Upper lobe of right lung (tissue), 1 donor: ENCODE measurements at regions not wholly inside any gene's neighbourhood (a gene's known extent, or its start where the extent isn't known, plus 50 kb on each side); places are given as distances from the start of the nearest gene placed in this dataset.

Source experiments
- ATAC-seq: fragments of 200-7000 bp; cut with Tn5 transposase; one replicate; pipeline ENCODE4 v1.9.1; 2020; ENCODE audit warnings: mild to moderate bottlenecking, moderate library complexity
- DNase-seq: peaks from one replicate; pipeline ENCODE4 v3.0.0-alpha.2; 2020
- H3K27ac ChIP-seq: fragments of 200-600 bp; one replicate; pipeline ENCODE4 v1.8.0; 2022
- H3K27me3 ChIP-seq: fragments of 200-600 bp; one replicate; pipeline ENCODE4 v1.8.0; 2022; ENCODE audit warnings: mild to moderate bottlenecking
- H3K36me3 ChIP-seq: fragments of 200-600 bp; one replicate; pipeline ENCODE4 v1.8.0; 2022
- H3K4me1 ChIP-seq: fragments of 200-600 bp; one replicate; pipeline ENCODE4 v1.8.0; 2022
- H3K4me3 ChIP-seq: fragments of 200-600 bp; one replicate; pipeline ENCODE4 v1.8.0; 2022; ENCODE audit warnings: mild to moderate bottlenecking
- H3K9me3 ChIP-seq: fragments of 200-600 bp; one replicate; pipeline ENCODE4 v1.8.0; 2022
- CTCF ChIP-seq: fragments of 200-600 bp; IDR thresholded peaks from one replicate; pipeline ENCODE4 v1.8.0; 2022; ENCODE audit warnings: antibody characterized with exemption
- intact Hi-C: fragments of 100-400 bp; cut with DNase I; formaldehyde crosslinking; loops from one replicate; pipeline ENCODE4 v1.11.0; 2022
- donor health status: DM: no; HTN: yes; CAD: no; lungs with severe emphysema.

GRCh38 chr1:187788718-187789117 lies 960.0 kb downstream of the PLA2G4A start:
- no peak for TF ChIP-seq CTCF
- Histone ChIP-seq H3K27ac (no peak overlapping the region), H3K36me3 (no peaks in the 10 kb centered on the region), H3K4me3 (no peak overlapping the region), H3K9me3 (no peaks in the 10 kb centered on the region), H3K4me1 (no peaks in the 10 kb centered on the region), H3K27me3 (no peaks in the 10 kb centered on the region)
- ATAC-seq (no peak), DNase-seq (no peak)
- intact Hi-C loops = no loop called here

- Histone ChIP-seq H3K4me1 (no peaks in the 10 kb centered on the region), H3K27ac (no peak overlapping the region), H3K27me3 (no peaks in the 10 kb centered on the region), H3K36me3 (no peaks in the 10 kb centered on the region), H3K4me3 (no peak overlapping the region), H3K9me3 (no peaks in the 10 kb centered on the region)
- no peak for ATAC-seq
- DNase-seq = no peak
- no peak for TF ChIP-seq CTCF
- intact Hi-C loops = no loop called here
These were observed 962.0 kb downstream of the PLA2G4A start for GRCh38 chr1:187790724-187791123.

- no peaks in the 10 kb centered on the region for H3K4me1 ChIP-seq
- intact Hi-C loops = no loop called here
- H3K27ac ChIP-seq = no peak overlapping the region
- H3K4me3 ChIP-seq = no peak overlapping the region
- no peak for ATAC-seq
- no peak for TF ChIP-seq CTCF
- H3K36me3 ChIP-seq = no peaks in the 10 kb centered on the region
- H3K9me3 ChIP-seq = no peaks in the 10 kb centered on the region
- H3K27me3 ChIP-seq = no peaks in the 10 kb centered on the region
- no peak for DNase-seq
These were observed 965.8 kb downstream of the PLA2G4A start for GRCh38 chr1:187794561-187794960.

GRCh38 chr1:187809549-187809948 lies 980.8 kb downstream of the PLA2G4A start:
- Histone ChIP-seq H3K27me3 (no peaks in the 10 kb centered on the region), H3K4me3 (no peak overlapping the region), H3K36me3 (no peaks in the 10 kb centered on the region), H3K4me1 (no peaks in the 10 kb centered on the region), H3K27ac (no peak overlapping the region), H3K9me3 (no peaks in the 10 kb centered on the region)
- no peak for DNase-seq
- no peak for ATAC-seq
- intact Hi-C loops = no loop called here
- no peak for TF ChIP-seq CTCF

- ATAC-seq = no peak
- Histone ChIP-seq H3K4me1 (no peaks in the 10 kb centered on the region), H3K36me3 (no peaks in the 10 kb centered on the region), H3K27me3 (no peaks in the 10 kb centered on the region), H3K27ac (no peak overlapping the region), H3K9me3 (no peaks in the 10 kb centered on the region), H3K4me3 (no peak overlapping the region)
- no peak for TF ChIP-seq CTCF
- intact Hi-C loops = no loop called here
- DNase-seq = no peak
These were observed 987.9 kb downstream of the PLA2G4A start for GRCh38 chr1:187816646-187817045.

- H3K4me1 ChIP-seq = no peaks in the 10 kb centered on the region
- no peak for DNase-seq
- no peaks in the 10 kb centered on the region for H3K36me3 ChIP-seq
- H3K27ac ChIP-seq = no peak overlapping the region
- ATAC-seq = no peak
- H3K27me3 ChIP-seq = no peaks in the 10 kb centered on the region
- no peak overlapping the region for H3K4me3 ChIP-seq
- H3K9me3 ChIP-seq = peaks cover 5% of the 10 kb centered on the region
- TF ChIP-seq CTCF = no peak
- intact Hi-C loops = no loop called here
These were observed 989.0 kb downstream of the PLA2G4A start for GRCh38 chr1:187817782-187818181.
